NCI-H2107 treated with DMSO at 0.1 percent for 48 hours (cell line): ENCODE measurements at regions not wholly inside any gene's neighbourhood (a gene's known extent, or its start where the extent isn't known, plus 50 kb on each side); places are given as distances from the start of the nearest gene placed in this dataset.

Source experiments
- DNase-seq: peaks from one replicate; lab custom pipeline; 2025; ENCODE audit not compliant: unreplicated experiment; lab: John Stamatoyannopoulos, UW

GRCh38 chr2:59703796-59704195 lies 849.7 kb downstream of the BCL11A start:
- DNase-seq = no peak

GRCh38 chr2:59702026-59702425 lies 851.4 kb downstream of the BCL11A start:
- DNase-seq = no peak

- DNase-seq = no peak
These were observed 852.0 kb downstream of the BCL11A start for GRCh38 chr2:59701271-59701994.

DNA sequence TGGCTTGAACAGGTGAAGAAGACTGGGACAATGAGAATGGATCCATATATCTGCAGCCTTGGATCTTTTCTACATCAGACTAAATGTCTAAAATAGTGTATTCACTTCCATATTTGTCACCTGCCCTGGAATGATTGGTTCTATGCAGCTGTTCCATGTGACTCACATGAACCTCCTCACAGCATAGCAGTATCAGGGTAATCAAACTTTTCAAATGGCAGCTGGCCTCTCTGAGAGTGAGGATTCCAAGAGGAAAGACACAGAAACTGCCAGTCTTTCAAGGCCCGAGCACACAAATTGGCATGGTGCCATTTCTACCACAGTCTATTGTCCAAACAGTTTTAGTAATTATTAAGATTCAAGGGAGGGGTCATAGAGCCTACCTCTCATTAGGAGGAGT lies 859.3 kb downstream of the BCL11A start:
- DNase-seq = no peak

GRCh38 chr2:59693231-59693959 lies 860.1 kb downstream of the BCL11A start:
- no peak for DNase-seq

- no peak for DNase-seq
These were observed 861.8 kb downstream of the BCL11A start for GRCh38 chr2:59691518-59692190.

GRCh38 chr2:59690849-59691248 lies 862.6 kb downstream of the BCL11A start:
- no peak for DNase-seq

DNA sequence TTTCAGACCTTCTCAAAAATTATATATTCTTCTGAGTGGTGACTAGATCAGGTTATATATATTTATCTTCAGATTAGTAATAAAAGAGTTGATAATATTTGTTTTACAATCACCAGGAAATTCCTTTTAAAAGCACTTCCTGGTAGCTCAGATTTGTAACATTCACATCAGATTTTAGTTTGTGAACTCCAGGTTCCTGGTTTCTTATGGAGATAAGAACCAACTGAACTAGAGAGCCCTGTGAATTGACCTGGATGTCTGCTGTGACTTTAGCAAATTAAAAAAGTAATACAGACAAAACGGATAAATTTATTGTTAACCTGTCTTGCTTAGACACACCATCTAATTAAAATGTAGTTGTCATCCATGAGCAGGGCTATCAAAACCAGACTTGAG lies 868.7 kb downstream of the BCL11A start:
- no peak for DNase-seq

DNA sequence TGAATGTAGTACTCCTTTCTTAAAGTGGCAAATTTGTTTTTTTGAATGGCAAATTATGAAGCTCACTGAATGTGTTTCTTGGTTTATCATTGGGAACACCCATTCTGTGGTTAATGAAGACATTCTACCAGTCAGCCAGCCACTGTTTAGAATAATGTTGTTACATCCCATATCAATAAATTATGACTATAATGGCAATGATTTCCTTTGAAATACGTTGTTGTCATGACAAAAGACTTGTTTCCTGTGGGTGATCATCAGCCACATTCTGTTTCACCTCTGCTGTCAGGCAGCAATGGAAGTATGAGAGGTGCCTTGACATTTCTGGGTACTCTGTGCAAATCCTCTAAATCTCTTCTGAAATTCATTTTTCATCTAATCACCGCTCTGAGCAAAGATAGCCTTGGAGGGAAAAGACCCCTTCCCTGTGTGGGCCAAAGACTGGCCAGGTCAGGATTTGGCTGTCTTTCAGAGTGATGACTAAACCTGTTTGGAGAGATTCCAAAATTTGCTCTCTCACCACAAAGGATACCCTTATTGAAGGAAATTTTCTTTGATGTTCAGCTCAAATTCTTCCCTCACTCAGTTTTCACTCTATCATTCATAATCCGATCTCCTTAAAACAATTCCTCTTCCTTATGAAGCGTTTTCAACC lies 869.2 kb downstream of the BCL11A start:
- no peak for DNase-seq

- no peak for DNase-seq
These were observed 872.6 kb downstream of the BCL11A start for GRCh38 chr2:59680863-59681262.

GRCh38 chr2:59677158-59677557 lies 876.3 kb downstream of the BCL11A start:
- no peak for DNase-seq

DNA sequence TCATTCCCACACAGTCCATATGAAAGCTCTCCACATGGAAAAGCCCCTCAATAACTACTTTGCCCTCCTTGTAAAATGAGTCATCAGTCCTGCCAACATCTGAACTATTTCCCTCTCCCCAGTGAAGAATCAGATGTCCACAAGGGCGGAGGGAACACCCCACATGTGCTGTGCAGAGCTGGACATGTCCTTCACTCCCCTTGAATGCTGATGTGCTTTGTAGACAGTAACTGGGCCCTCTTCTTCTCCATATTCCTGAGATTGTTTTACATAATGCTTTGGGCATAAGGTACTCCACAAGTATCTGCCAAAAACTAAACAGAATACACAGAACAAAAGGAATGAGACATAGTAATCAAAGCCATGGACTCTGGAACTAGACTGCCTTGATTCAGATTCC lies 879.4 kb downstream of the BCL11A start:
- no peak for DNase-seq

DNA sequence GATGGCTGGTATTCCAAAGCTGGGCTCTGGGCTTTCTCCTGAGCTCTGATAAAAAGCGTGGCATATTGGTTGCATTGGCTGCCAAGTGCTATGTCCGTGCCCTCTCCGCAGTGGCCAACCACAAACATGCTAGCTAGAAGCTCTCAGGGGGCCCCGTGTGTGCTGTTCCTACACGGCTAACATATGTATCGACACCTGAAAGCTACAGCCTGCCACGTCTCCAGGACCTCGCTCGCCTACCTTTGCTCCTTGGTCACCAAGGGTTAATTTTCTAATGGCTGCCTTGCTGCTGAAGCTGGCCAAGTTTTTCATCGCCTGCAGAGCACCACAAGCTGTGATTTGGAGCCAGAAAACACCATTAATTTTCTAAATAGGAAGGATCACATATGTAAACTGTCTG lies 888.4 kb downstream of the BCL11A start:
- DNase-seq = no peak

GRCh38 chr2:59662127-59662861 lies 891.2 kb downstream of the BCL11A start:
- no peak for DNase-seq

- DNase-seq = no peak
These were observed 893.2 kb downstream of the BCL11A start for GRCh38 chr2:59660262-59660661.

GRCh38 chr2:59658906-59659635 lies 894.4 kb downstream of the BCL11A start:
- DNase-seq = no peak

- no peak for DNase-seq
These were observed 897.6 kb downstream of the BCL11A start for GRCh38 chr2:59655809-59656208.

DNA sequence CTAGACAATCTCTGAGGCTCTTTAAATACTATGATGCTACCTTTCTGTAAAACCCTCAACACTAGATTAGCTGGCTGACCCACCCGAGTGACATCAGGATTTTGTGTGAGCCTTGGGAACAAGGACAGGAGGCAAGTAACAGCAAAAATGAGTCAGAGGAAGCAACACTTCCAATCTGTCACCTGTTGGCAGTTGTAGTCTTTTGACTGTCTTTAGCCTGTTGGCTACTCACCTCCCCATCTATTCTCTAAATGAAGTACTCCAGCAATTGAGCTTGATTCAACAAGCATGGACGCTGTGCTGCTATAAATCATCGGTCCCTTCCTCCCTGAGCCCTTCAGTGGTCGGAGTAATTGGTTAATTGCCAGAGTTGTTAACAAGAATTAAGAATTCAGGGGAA lies 898.7 kb downstream of the BCL11A start:
- no peak for DNase-seq

- no peak for DNase-seq
These were observed 900.3 kb downstream of the BCL11A start for GRCh38 chr2:59653164-59653563.

DNA sequence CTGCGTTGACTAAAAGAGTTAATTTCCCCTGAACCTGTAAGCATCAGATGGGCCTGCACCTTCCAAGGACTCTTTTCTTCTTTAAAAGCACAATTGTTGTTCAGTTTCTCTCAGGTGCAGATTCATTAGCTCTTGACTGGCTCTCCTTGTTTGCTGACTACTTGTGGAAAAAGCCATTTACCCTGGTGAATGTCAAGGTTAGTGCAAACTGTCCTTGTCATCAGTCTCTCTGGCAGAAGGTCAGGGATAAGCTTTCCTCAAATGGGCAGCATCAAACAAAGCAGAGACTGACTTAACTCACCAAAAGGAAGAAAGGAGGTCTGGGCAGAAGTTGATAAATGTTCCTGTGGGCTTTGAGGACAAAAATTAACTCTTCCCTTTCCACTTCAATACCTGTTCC lies 922.7 kb downstream of the BCL11A start:
- DNase-seq = no peak
